SU-DHL-6 (cell line): ENCODE measurements at regions not wholly inside any gene's neighbourhood (a gene's known extent, or its start where the extent isn't known, plus 50 kb on each side); places are given as distances from the start of the nearest gene placed in this dataset.

Source experiments
- H2AFZ ChIP-seq: fragments of 200-600 bp; sonication (generic); 2 replicates; pipeline ENCODE4 v1.6.1; 2014; ENCODE audit warnings: low read depth, mild to moderate bottlenecking, moderate library complexity, mixed read lengths, antibody characterized with exemption, low read length; ENCODE audit not compliant: severe bottlenecking
- H3F3A ChIP-seq: fragments of 200-600 bp; shearing (Covaris generic); 2 replicates; pipeline ENCODE4 v1.6.0; 2016; ENCODE audit warnings: antibody characterized with exemption, mild to moderate bottlenecking; ENCODE audit not compliant: insufficient read depth
- H3K27ac ChIP-seq: fragments of 200-600 bp; sonication (generic); 2 replicates; pipeline ENCODE4 v1.5.1; 2016; ENCODE audit warnings: low read depth, mild to moderate bottlenecking, low read length, moderate library complexity, mixed read lengths
- H3K27me3 ChIP-seq: fragments of 200-600 bp; sonication (generic), shearing (Covaris generic); 2 replicates; pipeline ENCODE4 v1.6.0; 2014; ENCODE audit warnings: mild to moderate bottlenecking, low read length
- H3K36me3 ChIP-seq: fragments of 200-600 bp; sonication (generic); 2 replicates; pipeline ENCODE4 v1.6.1; 2014; ENCODE audit warnings: mild to moderate bottlenecking, low read length, mixed read lengths
- H3K4me2 ChIP-seq: fragments of 300-600, 200-600 bp; shearing (Covaris generic), sonication (generic); 2 replicates; pipeline ENCODE4 v1.6.0; 2014; ENCODE audit warnings: low read length, low read depth, mild to moderate bottlenecking; ENCODE audit not compliant: poor library complexity, severe bottlenecking
- H3K4me3 ChIP-seq: fragments of 200-600 bp; sonication (generic); 2 replicates; pipeline ENCODE4 v1.5.1; 2014; ENCODE audit warnings: antibody characterized with exemption, low read length, mild to moderate bottlenecking, mixed read lengths; ENCODE audit not compliant: insufficient read depth, poor library complexity, severe bottlenecking
- H3K79me2 ChIP-seq: fragments of 200-600 bp; sonication (generic); 2 replicates; pipeline ENCODE4 v1.6.1; 2014; ENCODE audit warnings: mild to moderate bottlenecking, low read length, moderate library complexity; ENCODE audit not compliant: insufficient read depth
- H3K9ac ChIP-seq: fragments of 200-600 bp; sonication (generic); 2 replicates; pipeline ENCODE4 v1.7.0; 2014; ENCODE audit warnings: mild to moderate bottlenecking, low read length
- H3K9me2 ChIP-seq: fragments of 200-600 bp; sonication (generic); replicated peaks from 2 replicates; pipeline ENCODE4 v1.6.1; 2014; ENCODE audit warnings: low read length; ENCODE audit not compliant: insufficient read depth
- H3K9me3 ChIP-seq: fragments of 200-600 bp; sonication (generic); 2 replicates; pipeline ENCODE4 v1.6.1; 2014; ENCODE audit warnings: low read length, mixed read lengths; ENCODE audit not compliant: insufficient read depth
- H4K20me1 ChIP-seq: fragments of 200-600 bp; sonication (generic); 2 replicates; pipeline ENCODE4 v1.6.1; 2014; ENCODE audit warnings: low read depth, mild to moderate bottlenecking, antibody characterized with exemption, low read length, moderate library complexity, mixed read lengths
- CTCF ChIP-seq: fragments of 200-600 bp; sonication (generic); IDR thresholded peaks from one replicate; pipeline ENCODE4 v1.5.1; 2017; ENCODE audit warnings: antibody characterized with exemption, mild to moderate bottlenecking, low read length, moderate library complexity; ENCODE audit not compliant: insufficient read depth, poor library complexity, severe bottlenecking
- EZH2phosphoT487 ChIP-seq: fragments of 200-600 bp; sonication (generic), shearing (Covaris generic); conservative IDR thresholded peaks from 2 replicates; pipeline ENCODE4 v1.6.1; 2018; ENCODE audit warnings: mild to moderate bottlenecking, antibody characterized with exemption, low read length, moderate library complexity, mixed read lengths

GRCh38 chr10:42519079-42519478 lies 119.3 kb downstream of the ZNF33B start:
- Histone ChIP-seq H3K4me2 (no peak overlapping the region), H4K20me1 (no peaks in the 10 kb centered on the region), H3K36me3 (peaks cover 46% of the 10 kb centered on the region), H2AFZ (no peak overlapping the region), H3K9me2 (no peaks in the 10 kb centered on the region), H3K27me3 (no peaks in the 10 kb centered on the region), H3K4me3 (no peak overlapping the region), H3K9me3 (peaks cover 68% of the 10 kb centered on the region; the same call in 1 of the 2 replicates), H3K79me2 (no peaks in the 10 kb centered on the region), H3K27ac (no peak overlapping the region), H3K9ac (no peak overlapping the region), H3F3A (no peaks in the 10 kb centered on the region)
- TF ChIP-seq CTCF: no peak
- TF ChIP-seq EZH2phosphoT487: no peak

GRCh38 chr10:42513921-42514320 lies 124.4 kb downstream of the ZNF33B start:
- Histone ChIP-seq H3K4me3 (no peak overlapping the region), H4K20me1 (no peaks in the 10 kb centered on the region), H3K9me3 (peaks cover 36% of the 10 kb centered on the region; the same call in 1 of the 2 replicates), H3K27ac (no peak overlapping the region), H3K9me2 (no peaks in the 10 kb centered on the region), H2AFZ (no peak overlapping the region), H3K36me3 (no peaks in the 10 kb centered on the region), H3K4me2 (no peak overlapping the region), H3K27me3 (no peaks in the 10 kb centered on the region), H3F3A (no peaks in the 10 kb centered on the region), H3K79me2 (no peaks in the 10 kb centered on the region), H3K9ac (no peak overlapping the region)
- no peak for TF ChIP-seq EZH2phosphoT487
- no peak for TF ChIP-seq CTCF

GRCh38 chr10:42491801-42492200 lies 146.6 kb downstream of the ZNF33B start:
- no peaks in the 10 kb centered on the region for H3F3A ChIP-seq
- no peak overlapping the region for H3K4me3 ChIP-seq
- H3K27ac ChIP-seq: no peak overlapping the region
- H3K9me3 ChIP-seq: no peaks in the 10 kb centered on the region
- no peak overlapping the region for H2AFZ ChIP-seq
- H3K27me3 ChIP-seq: no peaks in the 10 kb centered on the region
- H3K9me2 ChIP-seq: no peaks in the 10 kb centered on the region
- no peak overlapping the region for H3K4me2 ChIP-seq
- no peak for TF ChIP-seq CTCF
- no peak overlapping the region for H3K9ac ChIP-seq
- H4K20me1 ChIP-seq: no peaks in the 10 kb centered on the region
- no peaks in the 10 kb centered on the region for H3K36me3 ChIP-seq
- H3K79me2 ChIP-seq: no peaks in the 10 kb centered on the region

GRCh38 chr10:42491001-42491592 lies 147.3 kb downstream of the ZNF33B start:
- Histone ChIP-seq H3K9ac (no peak overlapping the region), H3K9me3 (no peaks in the 10 kb centered on the region), H3F3A (no peaks in the 10 kb centered on the region), H3K27ac (no peak overlapping the region), H3K9me2 (no peaks in the 10 kb centered on the region), H2AFZ (no peak overlapping the region), H3K27me3 (no peaks in the 10 kb centered on the region), H3K79me2 (no peaks in the 10 kb centered on the region), H3K4me3 (no peak overlapping the region), H3K4me2 (no peak overlapping the region), H3K36me3 (no peaks in the 10 kb centered on the region), H4K20me1 (no peaks in the 10 kb centered on the region)
- TF ChIP-seq CTCF (no peak), EZH2phosphoT487 (no peak)
